HepG2 (cell line): ENCODE measurements at regions not wholly inside any gene's neighbourhood (a gene's known extent, or its start where the extent isn't known, plus 50 kb on each side); places are given as distances from the start of the nearest gene placed in this dataset.
A peak's percentile ranks its signal among the peaks of the same experiment; 100 is the strongest.

Source experiments
- ATAC-seq: fragments of 200-7000 bp; cut with Tn5 transposase; 3 replicates; pipeline ENCODE4 v1.9.1; 2020; ENCODE audit warnings: mild to moderate bottlenecking, moderate library complexity
- BruUV-seq: library from RNA; stranded (reverse); fragments of 400-500 nt; replicated peaks from 2 replicates; lab custom pipeline; 2021; lab: Mats Ljungman, UMichigan
- CTCF ChIA-PET: fragments of 300-600 bp; formaldehyde crosslinking; extraction: SDS; loops from one replicate; lab custom pipeline; 2021; ENCODE audit warnings: low total read pairs, inconsistent platforms, low intra/inter-chr PET ratio; lab: Yijun Ruan, JAX
- POLR2A ChIA-PET: fragments of 350-600 bp; sonication (Branson Sonifier 250); formaldehyde crosslinking; loops from one replicate; lab custom pipeline; 2020; ENCODE audit warnings: antibody characterized with exemption, inconsistent platforms; lab: Yijun Ruan, JAX
- DNase-seq: peaks from one replicate; pipeline ENCODE4 v3.0.0-alpha.2; 2015; ENCODE audit warnings: low spot score
- FAIRE-seq: peaks from 3 replicates; lab custom pipeline; 2011; peaks lifted over from hg19 to GRCh38; lab: Jason Lieb, UNC
- H2AFZ ChIP-seq: one replicate; pipeline ENCODE4 v1.6.1; 2011; ENCODE audit warnings: low read length, inconsistent platforms
- H3K27ac ChIP-seq: fragments of 300-600 bp; 3 replicates; pipeline ENCODE4 v1.8.0; 2011; ENCODE audit warnings: mixed run types, mild to moderate bottlenecking, mixed read lengths, low read length, inconsistent platforms; ENCODE audit not compliant: insufficient read depth; ENCODE audit errors: extremely low read length
- H3K27me3 ChIP-seq, 2 experiments: fragments of 200-600 bp in 1 of 2; 2 replicates in 1 of 2; 3 replicates in 1 of 2; pipeline versions ENCODE4 v1.6.0 to v1.8.0; 2011; ENCODE audit warnings: low read length in 2 of 2, mild to moderate bottlenecking in 2 of 2, moderate library complexity in 2 of 2, inconsistent platforms in 1 of 2; ENCODE audit not compliant: insufficient read depth in 2 of 2, control insufficient read depth in 1 of 2
- H3K36me3 ChIP-seq, 2 experiments: fragments of 200-600 bp in 1 of 2; replicated peaks in 1 of 2; 2 replicates in 1 of 2; 3 replicates in 1 of 2; pipeline versions ENCODE4 v1.5.1 to v1.8.0; 2011; ENCODE audit warnings: low read length in 2 of 2, inconsistent platforms in 1 of 2; ENCODE audit not compliant: insufficient read depth in 2 of 2, control insufficient read depth in 1 of 2
- H3K4me1 ChIP-seq: 2 replicates; pipeline ENCODE4 v1.5.1; 2012; ENCODE audit warnings: low read length, inconsistent platforms; ENCODE audit not compliant: insufficient read depth
- H3K4me2 ChIP-seq: 2 replicates; pipeline ENCODE4 v1.6.0; 2011; ENCODE audit warnings: low read depth, low read length, inconsistent platforms
- H3K4me3 ChIP-seq, 3 experiments: fragments of 200-600 bp in 1 of 3; sonication (generic), shearing (Covaris generic) in 1 of 3; replicated peaks in 1 of 3; 2 replicates each; pipeline ENCODE4 v1.5.1; 2011 to 2016; ENCODE audit warnings: low read length in 3 of 3, inconsistent platforms in 2 of 3, low read depth in 2 of 3, mild to moderate bottlenecking in 2 of 3, control low read depth in 1 of 3, mixed read lengths in 1 of 3; ENCODE audit not compliant: insufficient read depth in 1 of 3
- H3K79me2 ChIP-seq: one replicate; pipeline ENCODE4 v1.6.1; 2011; ENCODE audit warnings: low read length, inconsistent platforms; ENCODE audit not compliant: insufficient read depth
- H3K9ac ChIP-seq: 2 replicates; pipeline ENCODE4 v1.6.0; 2011; ENCODE audit warnings: mild to moderate bottlenecking, low read depth, low read length, inconsistent platforms; ENCODE audit not compliant: insufficient read depth
- H3K9me3 ChIP-seq: 2 replicates; pipeline ENCODE4 v1.5.1; 2012; ENCODE audit warnings: mild to moderate bottlenecking, low read length
- H4K20me1 ChIP-seq: 2 replicates; pipeline ENCODE4 v1.6.0; 2011; ENCODE audit warnings: inconsistent platforms, mild to moderate bottlenecking, low read length, moderate library complexity; ENCODE audit not compliant: insufficient read depth
- ESRRA ChIP-seq: sonication (generic); formaldehyde crosslinking; IDR thresholded peaks from 2 replicates; pipeline ENCODE4 v1.5.1; 2020; ENCODE audit warnings: mild to moderate bottlenecking, low read depth, missing genetic modification reagents
- GATAD2A ChIP-seq: IDR thresholded peaks from 2 replicates; pipeline ENCODE4 v1.6.1; 2016
- WGBS: methylation state at CpG from one replicate; pipeline ENCODE4 v1.1.6; 2017; ENCODE audit warnings: low lambda C conversion rate; 5-methylcytosine and 5-hydroxymethylcytosine counted together
- in situ Hi-C: cut with HindIII; loops from 2 replicates; pipeline ENCODE4 v1.10.0; 2017; ENCODE audit warnings: low pct_unique_long_range_greater_than_20kb; ENCODE audit not compliant: extremely low pct_ligation_motif_present
- intact Hi-C: fragments of 100-400 bp; cut with micrococcal nuclease; formaldehyde crosslinking; loops from one replicate; pipeline ENCODE4 v1.10.0; 2022; ENCODE audit not compliant: unreplicated experiment
- TF ChIP-seq, protein P1 (sequence below): sonication (generic); formaldehyde crosslinking; IDR thresholded peaks from 2 replicates; pipeline ENCODE4 v1.4.0; 2020; ENCODE audit warnings: mild to moderate bottlenecking, missing genetic modification reagents
- TF ChIP-seq, protein P2 (sequence below): sonication (generic); formaldehyde crosslinking; IDR thresholded peaks from 2 replicates; pipeline ENCODE4 v1.4.0; 2020; ENCODE audit warnings: missing genetic modification reagents
- TF ChIP-seq, protein P3 (sequence below): fragments of 450-650 bp; IDR thresholded peaks from 2 replicates; pipeline ENCODE4 v1.6.1; 2016

DNA sequence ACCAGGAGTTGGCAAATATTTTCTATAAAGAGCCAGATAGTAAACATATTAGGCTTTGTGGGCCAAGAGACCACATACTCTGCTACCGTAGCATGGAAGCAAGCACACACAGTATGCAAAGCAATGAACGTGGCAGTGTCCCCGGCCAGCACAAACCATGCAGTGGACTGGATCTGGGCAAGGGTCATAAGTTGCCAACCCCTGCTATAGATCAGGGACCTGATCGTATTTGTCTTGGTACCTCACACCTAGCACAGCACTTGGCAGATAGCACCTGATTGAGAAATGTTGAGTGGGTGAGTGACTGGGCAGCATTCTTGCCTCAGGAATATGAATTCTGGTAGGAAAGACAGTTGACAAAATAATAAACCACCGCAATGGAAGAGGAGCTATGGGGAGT lies 331.9 kb downstream of the FGFR2 start:
- ChIA-PET CTCF (no interaction called here), POLR2A (no interaction called here)
- Histone ChIP-seq H3K27me3 (no peaks in the 10 kb centered on the region), H3K4me2 (no peak overlapping the region), H3K79me2 (no peaks in the 10 kb centered on the region), H3K27ac (no peak overlapping the region), H3K4me3 (no peak overlapping the region), H3K9me3 (no peaks in the 10 kb centered on the region), H2AFZ (no peak overlapping the region), H3K9ac (no peak overlapping the region), H3K4me1 (no peaks in the 10 kb centered on the region), H3K36me3 (no peaks in the 10 kb centered on the region), H4K20me1 (no peaks in the 10 kb centered on the region)
- no peak for DNase-seq
- BruUV-seq, result no TSS peak
- ATAC-seq, result no peak
- intact Hi-C loops, result no loop called here
- no peak for FAIRE-seq
- in situ Hi-C loops, result no loop called here
- TF ChIP-seq GATAD2A (CRISPR knock-in tag), result no peak
- TF ChIP-seq, protein P1, sequence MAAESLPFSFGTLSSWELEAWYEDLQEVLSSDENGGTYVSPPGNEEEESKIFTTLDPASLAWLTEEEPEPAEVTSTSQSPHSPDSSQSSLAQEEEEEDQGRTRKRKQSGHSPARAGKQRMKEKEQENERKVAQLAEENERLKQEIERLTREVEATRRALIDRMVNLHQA, result no peak
- TF ChIP-seq ESRRA (CRISPR knock-in tag), result no peak
- WGBS, result 33% methylated on average over 5 of the region's 5 CpGs

GRCh38 chr10:121267236-121268003 lies 330.8 kb downstream of the FGFR2 start:
- POLR2A ChIA-PET, result no interaction called here
- in situ Hi-C loops, result no loop called here
- WGBS, result 40% methylated on average over 11 of the region's 11 CpGs
- H3K4me2 ChIP-seq, result no peak overlapping the region
- H3K9me3 ChIP-seq, result no peaks in the 10 kb centered on the region
- no peaks in the 10 kb centered on the region for H4K20me1 ChIP-seq
- no peak overlapping the region for H2AFZ ChIP-seq
- TF ChIP-seq, protein P2, sequence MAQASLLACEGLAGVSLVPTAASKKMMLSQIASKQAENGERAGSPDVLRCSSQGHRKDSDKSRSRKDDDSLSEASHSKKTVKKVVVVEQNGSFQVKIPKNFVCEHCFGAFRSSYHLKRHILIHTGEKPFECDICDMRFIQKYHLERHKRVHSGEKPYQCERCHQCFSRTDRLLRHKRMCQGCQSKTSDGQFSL (CRISPR knock-in tag), result no peak
- TF ChIP-seq, protein P3, sequence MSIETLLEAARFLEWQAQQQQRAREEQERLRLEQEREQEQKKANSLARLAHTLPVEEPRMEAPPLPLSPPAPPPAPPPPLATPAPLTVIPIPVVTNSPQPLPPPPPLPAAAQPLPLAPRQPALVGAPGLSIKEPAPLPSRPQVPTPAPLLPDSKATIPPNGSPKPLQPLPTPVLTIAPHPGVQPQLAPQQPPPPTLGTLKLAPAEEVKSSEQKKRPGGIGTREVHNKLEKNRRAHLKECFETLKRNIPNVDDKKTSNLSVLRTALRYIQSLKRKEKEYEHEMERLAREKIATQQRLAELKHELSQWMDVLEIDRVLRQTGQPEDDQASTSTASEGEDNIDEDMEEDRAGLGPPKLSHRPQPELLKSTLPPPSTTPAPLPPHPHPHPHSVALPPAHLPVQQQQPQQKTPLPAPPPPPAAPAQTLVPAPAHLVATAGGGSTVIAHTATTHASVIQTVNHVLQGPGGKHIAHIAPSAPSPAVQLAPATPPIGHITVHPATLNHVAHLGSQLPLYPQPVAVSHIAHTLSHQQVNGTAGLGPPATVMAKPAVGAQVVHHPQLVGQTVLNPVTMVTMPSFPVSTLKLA, result peak; percentile 77
- TF ChIP-seq, all 625 proteins: peak for 1
- Histone ChIP-seq H3K79me2 (no peaks in the 10 kb centered on the region), H3K9ac (no peak overlapping the region), H3K27ac (no peak overlapping the region), H3K36me3 (no peaks in the 10 kb centered on the region), H3K4me1 (no peaks in the 10 kb centered on the region), H3K4me3 (no peak overlapping the region), H3K27me3 (no peaks in the 10 kb centered on the region; a peak in 1 of 5 replicates)
- intact Hi-C loops, result no loop called here
- BruUV-seq, result no TSS peak
- ATAC-seq (no peak), FAIRE-seq (no peak), DNase-seq (no peak)
- CTCF ChIA-PET, result no interaction called here
